OCI-LY1 (cell line): ENCODE measurements at regions not wholly inside any gene's neighbourhood (a gene's known extent, or its start where the extent isn't known, plus 50 kb on each side); places are given as distances from the start of the nearest gene placed in this dataset.

Source experiments
- H2AFZ ChIP-seq: fragments of 200-600 bp; sonication (generic), shearing (Covaris generic); 2 replicates; pipeline ENCODE4 v1.6.0; 2014; ENCODE audit warnings: antibody characterized with exemption, mild to moderate bottlenecking, low read length
- H3F3A ChIP-seq: fragments of 200-600 bp; sonication (generic), shearing (Covaris generic); 2 replicates; pipeline ENCODE4 v1.6.0; 2014; ENCODE audit warnings: mild to moderate bottlenecking, antibody characterized with exemption, low read length, moderate library complexity; ENCODE audit not compliant: insufficient read depth
- H3K27ac ChIP-seq: fragments of 200-600 bp; sonication (generic); 2 replicates; pipeline ENCODE4 v1.5.1; 2014; ENCODE audit warnings: low read length, mixed run types, mild to moderate bottlenecking, low read depth; ENCODE audit not compliant: poor library complexity, severe bottlenecking
- H3K27me3 ChIP-seq: fragments of 200-600 bp; sonication (generic); 2 replicates; pipeline ENCODE4 v1.6.0; 2014; ENCODE audit warnings: antibody characterized with exemption, mild to moderate bottlenecking, low read length, moderate library complexity; ENCODE audit not compliant: insufficient read depth
- H3K36me3 ChIP-seq: fragments of 200-600 bp; sonication (generic); 2 replicates; pipeline ENCODE4 v1.6.1; 2014; ENCODE audit warnings: mild to moderate bottlenecking, antibody characterized with exemption, low read length, moderate library complexity, mixed read lengths; ENCODE audit not compliant: insufficient read depth
- H3K4me1 ChIP-seq: fragments of 200-600 bp; sonication (generic); 2 replicates; pipeline ENCODE4 v1.5.1; 2014; ENCODE audit warnings: mild to moderate bottlenecking, low read length, moderate library complexity; ENCODE audit not compliant: insufficient read depth, severe bottlenecking
- H3K4me2 ChIP-seq: fragments of 200-600 bp; sonication (generic), shearing (Covaris generic); 2 replicates; pipeline ENCODE4 v1.6.1; 2014; ENCODE audit warnings: low read length
- H3K4me3 ChIP-seq: fragments of 200-600 bp; sonication (generic); 2 replicates; pipeline ENCODE4 v1.5.1; 2014; ENCODE audit warnings: low read length, low read depth, mild to moderate bottlenecking, mixed read lengths; ENCODE audit not compliant: poor library complexity, severe bottlenecking
- H3K79me2 ChIP-seq: fragments of 200-600 bp; shearing (Covaris generic); 2 replicates; pipeline ENCODE4 v1.6.1; 2016; ENCODE audit warnings: mixed run types, low read length, mixed read lengths; ENCODE audit not compliant: insufficient read depth
- H3K9ac ChIP-seq: fragments of 200-600 bp; sonication (generic), shearing (Covaris generic); 2 replicates; pipeline ENCODE4 v1.6.1; 2014; ENCODE audit warnings: mild to moderate bottlenecking, low read length, mixed read lengths
- H3K9me2 ChIP-seq: fragments of 200-600 bp; sonication (generic), shearing (Covaris generic); 2 replicates; pipeline ENCODE4 v1.6.1; 2014; ENCODE audit warnings: low read depth, mild to moderate bottlenecking, low read length, mixed read lengths
- H3K9me3 ChIP-seq: fragments of 200-600 bp; shearing (Covaris generic); 2 replicates; pipeline ENCODE4 v1.6.1; 2014; ENCODE audit warnings: low read length, mixed read lengths
- H4K20me1 ChIP-seq: fragments of 200-600 bp; sonication (generic), shearing (Covaris generic); 2 replicates; pipeline ENCODE4 v1.6.0; 2016; ENCODE audit warnings: mild to moderate bottlenecking, low read length; ENCODE audit not compliant: insufficient read depth
- CTCF ChIP-seq: fragments of 200-600 bp; sonication (generic), shearing (Covaris generic); IDR thresholded peaks from 2 replicates; pipeline ENCODE4 v1.5.1; 2017; ENCODE audit warnings: mild to moderate bottlenecking, antibody characterized with exemption, low read length, moderate library complexity, mixed read lengths
- EZH2 ChIP-seq: fragments of 200-600 bp; sonication (generic), shearing (Covaris generic); IDR thresholded peaks from 2 replicates; pipeline ENCODE4 v1.8.0; 2017; ENCODE audit warnings: borderline replicate concordance, mixed run types, mild to moderate bottlenecking, antibody characterized with exemption, low read length, moderate library complexity, mixed read lengths

DNA sequence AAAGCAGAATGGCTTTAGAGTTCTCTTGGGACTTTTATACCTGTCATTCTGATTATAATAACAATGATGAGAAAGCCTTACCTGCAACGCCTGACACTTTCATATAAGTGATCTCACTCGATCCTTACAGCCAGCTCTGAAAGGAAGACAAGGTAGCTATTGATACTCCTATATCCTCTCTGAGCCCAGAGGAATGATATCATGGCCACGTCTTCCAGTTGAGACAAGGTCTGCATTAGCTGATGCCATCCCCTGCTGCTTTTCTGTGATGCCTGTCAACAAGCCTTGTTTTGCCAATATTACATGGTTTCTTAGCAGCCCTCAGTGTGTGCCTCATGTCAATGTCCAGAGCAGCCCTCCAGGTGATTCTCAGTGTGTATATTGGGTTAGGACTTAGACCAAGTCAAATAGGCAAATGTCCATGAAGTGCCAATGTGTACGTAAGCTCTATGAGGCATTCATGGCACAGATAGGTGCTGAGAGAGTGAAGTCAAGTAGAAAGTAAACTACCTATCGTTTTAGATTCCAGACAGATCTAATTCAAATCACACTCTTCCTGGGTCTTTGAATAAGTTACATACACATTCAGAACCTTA, 405.9 kb downstream of the ADRA2A start:
- Histone ChIP-seq H4K20me1 (no peaks in the 10 kb centered on the region), H3K9ac (no peak overlapping the region), H3K27ac (no peak overlapping the region), H3F3A (no peaks in the 10 kb centered on the region), H3K4me2 (no peak overlapping the region), H3K36me3 (no peaks in the 10 kb centered on the region), H2AFZ (no peak overlapping the region), H3K9me2 (no peaks in the 10 kb centered on the region), H3K27me3 (no peaks in the 10 kb centered on the region), H3K9me3 (no peaks in the 10 kb centered on the region), H3K4me1 (no peaks in the 10 kb centered on the region), H3K79me2 (no peaks in the 10 kb centered on the region), H3K4me3 (no peak overlapping the region)
- TF ChIP-seq CTCF = no peak
- TF ChIP-seq EZH2 = no peak

DNA sequence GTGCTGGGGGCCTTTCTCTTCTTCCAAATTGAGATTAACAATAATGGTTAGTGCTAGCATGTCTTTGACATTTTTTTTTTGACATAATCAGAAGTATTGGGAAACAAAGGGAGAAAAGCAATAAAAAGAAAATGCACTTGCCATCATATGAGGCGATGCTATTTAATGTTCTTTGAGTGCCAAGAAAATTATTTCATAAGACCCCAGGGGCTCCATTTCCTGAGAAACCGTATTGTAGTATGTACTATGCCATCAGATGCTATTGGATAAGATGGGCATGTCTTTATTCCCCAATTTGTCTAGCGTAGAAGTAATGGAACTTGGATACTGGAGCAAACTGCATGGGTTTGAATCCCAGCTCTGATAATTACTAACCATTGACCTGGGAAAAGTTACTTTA, 408.9 kb downstream of the ADRA2A start:
- Histone ChIP-seq H3K4me2 (no peak overlapping the region), H3K9ac (no peak overlapping the region), H3K36me3 (no peaks in the 10 kb centered on the region), H3K27me3 (no peaks in the 10 kb centered on the region), H3K9me2 (no peaks in the 10 kb centered on the region), H3F3A (no peaks in the 10 kb centered on the region), H3K27ac (no peak overlapping the region), H3K79me2 (no peaks in the 10 kb centered on the region), H3K4me1 (no peaks in the 10 kb centered on the region), H2AFZ (no peak overlapping the region), H3K4me3 (no peak overlapping the region), H4K20me1 (no peaks in the 10 kb centered on the region), H3K9me3 (no peaks in the 10 kb centered on the region)
- no peak for TF ChIP-seq CTCF
- no peak for TF ChIP-seq EZH2

- Histone ChIP-seq H3F3A (no peaks in the 10 kb centered on the region), H3K4me1 (no peaks in the 10 kb centered on the region), H4K20me1 (no peaks in the 10 kb centered on the region), H2AFZ (no peak overlapping the region), H3K27ac (no peak overlapping the region), H3K9me3 (no peaks in the 10 kb centered on the region), H3K9ac (no peak overlapping the region), H3K36me3 (no peaks in the 10 kb centered on the region), H3K9me2 (no peaks in the 10 kb centered on the region), H3K4me2 (no peak overlapping the region), H3K4me3 (no peak overlapping the region), H3K27me3 (no peaks in the 10 kb centered on the region), H3K79me2 (no peaks in the 10 kb centered on the region)
- TF ChIP-seq CTCF (no peak), EZH2 (no peak)
Measured at GRCh38 chr10:111486346-111486745, 409.5 kb downstream of the ADRA2A start.
